Prostate gland (tissue), 2 donors: ENCODE measurements at regions not wholly inside any gene's neighbourhood (a gene's known extent, or its start where the extent isn't known, plus 50 kb on each side); places are given as distances from the start of the nearest gene placed in this dataset.

Experiments
- CTCF ChIP-seq, 4 experiments: fragments of 200-600 bp in 2 of 4; fragments of 450-650 bp in 2 of 4; sonication (generic) in 2 of 4; IDR thresholded peaks; 1 replicate in 3 of 4; 2 replicates in 1 of 4; pipeline ENCODE4 v1.5.1; 2016 to 2019; ENCODE audit warnings: antibody characterized with exemption in 4 of 4, mild to moderate bottlenecking in 2 of 4, moderate library complexity in 2 of 4
- POLR2A ChIP-seq: fragments of 450-650 bp; IDR thresholded peaks from one replicate; pipeline ENCODE4 v1.6.1; 2016; ENCODE audit warnings: antibody characterized with exemption, mild to moderate bottlenecking
- POLR2AphosphoS5 ChIP-seq: sonication (generic); formaldehyde crosslinking; IDR thresholded peaks from one replicate; pipeline ENCODE4 v1.6.1; 2017; ENCODE audit warnings: antibody characterized with exemption

GRCh38 chr5:165241811-165242210, 1736.4 kb downstream of the MAT2B start:
- no peak for TF ChIP-seq CTCF (IDR thresholded peaks at IDR 0.05)
- no peak for TF ChIP-seq POLR2A
- TF ChIP-seq POLR2AphosphoS5: no peak
